ENCODE measurements at regions not wholly inside any gene's neighbourhood (a gene's known extent, or its start where the extent isn't known, plus 50 kb on each side); places are given as distances from the start of the nearest gene placed in this dataset.
"Not testable (repeated sequence)": the region's sequence is repeated elsewhere in the genome, so short reads cannot be mapped to it uniquely, and the experiment has no call there.

GRCh38 chr2:22086726-22087125, 963.0 kb downstream of the TDRD15 start:
- TF ChIP-seq CTCF (IDR thresholded peaks at IDR 0.05), result no peak
- DNase-seq (ENCODE audit: low spot score) (no peak), ATAC-seq (ENCODE audit: low FRiP score) (no peak)

GRCh38 chr2:22103617-22104016, 979.8 kb downstream of the TDRD15 start:
- ATAC-seq (ENCODE audit: low FRiP score); DNase-seq (ENCODE audit: low spot score): not testable (repeated sequence)

- DNase-seq (ENCODE audit: low spot score), result no peak
- ATAC-seq (ENCODE audit: low FRiP score), result no peak
- no peak for TF ChIP-seq CTCF (IDR thresholded peaks at IDR 0.05)
Observed at GRCh38 chr2:22110244-22110651, 986.5 kb downstream of the TDRD15 start.

GRCh38 chr2:22124003-22124402, 1000.2 kb downstream of the TDRD15 start:
- TF ChIP-seq CTCF (IDR thresholded peaks at IDR 0.05), result no peak
- DNase-seq (ENCODE audit: low spot score) (no peak), ATAC-seq (ENCODE audit: low FRiP score) (no peak)

- ATAC-seq (ENCODE audit: low FRiP score), result no peak
- TF ChIP-seq CTCF (IDR thresholded peaks at IDR 0.05), result no peak
- no peak for DNase-seq (ENCODE audit: low spot score)
Observed at GRCh38 chr2:22126106-22126505, 1002.3 kb downstream of the TDRD15 start.

- TF ChIP-seq CTCF (IDR thresholded peaks at IDR 0.05), result no peak
- DNase-seq (ENCODE audit: low spot score), result no peak
- ATAC-seq (ENCODE audit: low FRiP score), result no peak
Observed at GRCh38 chr2:22126978-22127377, 1003.2 kb downstream of the TDRD15 start.

- ATAC-seq (ENCODE audit: low FRiP score) (no peak), DNase-seq (ENCODE audit: low spot score) (no peak)
- TF ChIP-seq CTCF (IDR thresholded peaks at IDR 0.05), result no peak
Observed at GRCh38 chr2:22134421-22134820, 1010.7 kb downstream of the TDRD15 start.

GRCh38 chr2:22136446-22136845, 1012.7 kb downstream of the TDRD15 start:
- ATAC-seq (ENCODE audit: low FRiP score), result no peak
- TF ChIP-seq CTCF (IDR thresholded peaks at IDR 0.05), result no peak
- DNase-seq (ENCODE audit: low spot score), result no peak

All from omental fat pad (tissue), 3 donors.